OCI-LY1 (cell line): ENCODE measurements at regions not wholly inside any gene's neighbourhood (a gene's known extent, or its start where the extent isn't known, plus 50 kb on each side); places are given as distances from the start of the nearest gene placed in this dataset.

Experiments used
- H2AFZ ChIP-seq: fragments of 200-600 bp; sonication (generic), shearing (Covaris generic); 2 replicates; pipeline ENCODE4 v1.6.0; 2014; ENCODE audit warnings: antibody characterized with exemption, mild to moderate bottlenecking, low read length
- H3F3A ChIP-seq: fragments of 200-600 bp; sonication (generic), shearing (Covaris generic); 2 replicates; pipeline ENCODE4 v1.6.0; 2014; ENCODE audit warnings: mild to moderate bottlenecking, antibody characterized with exemption, low read length, moderate library complexity; ENCODE audit not compliant: insufficient read depth
- H3K27ac ChIP-seq: fragments of 200-600 bp; sonication (generic); 2 replicates; pipeline ENCODE4 v1.5.1; 2014; ENCODE audit warnings: low read length, mixed run types, mild to moderate bottlenecking, low read depth; ENCODE audit not compliant: poor library complexity, severe bottlenecking
- H3K27me3 ChIP-seq: fragments of 200-600 bp; sonication (generic); 2 replicates; pipeline ENCODE4 v1.6.0; 2014; ENCODE audit warnings: antibody characterized with exemption, mild to moderate bottlenecking, low read length, moderate library complexity; ENCODE audit not compliant: insufficient read depth
- H3K36me3 ChIP-seq: fragments of 200-600 bp; sonication (generic); 2 replicates; pipeline ENCODE4 v1.6.1; 2014; ENCODE audit warnings: mild to moderate bottlenecking, antibody characterized with exemption, low read length, moderate library complexity, mixed read lengths; ENCODE audit not compliant: insufficient read depth
- H3K4me1 ChIP-seq: fragments of 200-600 bp; sonication (generic); 2 replicates; pipeline ENCODE4 v1.5.1; 2014; ENCODE audit warnings: mild to moderate bottlenecking, low read length, moderate library complexity; ENCODE audit not compliant: insufficient read depth, severe bottlenecking
- H3K4me2 ChIP-seq: fragments of 200-600 bp; sonication (generic), shearing (Covaris generic); 2 replicates; pipeline ENCODE4 v1.6.1; 2014; ENCODE audit warnings: low read length
- H3K4me3 ChIP-seq: fragments of 200-600 bp; sonication (generic); 2 replicates; pipeline ENCODE4 v1.5.1; 2014; ENCODE audit warnings: low read length, low read depth, mild to moderate bottlenecking, mixed read lengths; ENCODE audit not compliant: poor library complexity, severe bottlenecking
- H3K79me2 ChIP-seq: fragments of 200-600 bp; shearing (Covaris generic); 2 replicates; pipeline ENCODE4 v1.6.1; 2016; ENCODE audit warnings: mixed run types, low read length, mixed read lengths; ENCODE audit not compliant: insufficient read depth
- H3K9ac ChIP-seq: fragments of 200-600 bp; sonication (generic), shearing (Covaris generic); 2 replicates; pipeline ENCODE4 v1.6.1; 2014; ENCODE audit warnings: mild to moderate bottlenecking, low read length, mixed read lengths
- H3K9me2 ChIP-seq: fragments of 200-600 bp; sonication (generic), shearing (Covaris generic); 2 replicates; pipeline ENCODE4 v1.6.1; 2014; ENCODE audit warnings: low read depth, mild to moderate bottlenecking, low read length, mixed read lengths
- H3K9me3 ChIP-seq: fragments of 200-600 bp; shearing (Covaris generic); 2 replicates; pipeline ENCODE4 v1.6.1; 2014; ENCODE audit warnings: low read length, mixed read lengths
- H4K20me1 ChIP-seq: fragments of 200-600 bp; sonication (generic), shearing (Covaris generic); 2 replicates; pipeline ENCODE4 v1.6.0; 2016; ENCODE audit warnings: mild to moderate bottlenecking, low read length; ENCODE audit not compliant: insufficient read depth
- EZH2 ChIP-seq: fragments of 200-600 bp; sonication (generic), shearing (Covaris generic); IDR thresholded peaks from 2 replicates; pipeline ENCODE4 v1.8.0; 2017; ENCODE audit warnings: borderline replicate concordance, mixed run types, mild to moderate bottlenecking, antibody characterized with exemption, low read length, moderate library complexity, mixed read lengths
- TF ChIP-seq, protein P1 (sequence below): fragments of 200-600 bp; sonication (generic), shearing (Covaris generic); IDR thresholded peaks from 2 replicates; pipeline ENCODE4 v1.5.1; 2017; ENCODE audit warnings: mild to moderate bottlenecking, antibody characterized with exemption, low read length, moderate library complexity, mixed read lengths

GRCh38 chr3:28136607-28137216, 104.7 kb upstream of the CMC1 start:
- H3K79me2 ChIP-seq, result no peaks in the 10 kb centered on the region
- H3F3A ChIP-seq, result no peaks in the 10 kb centered on the region
- H3K4me2 ChIP-seq, result no peak overlapping the region
- H3K9me3 ChIP-seq, result no peaks in the 10 kb centered on the region
- no peak overlapping the region for H3K27ac ChIP-seq
- H3K4me1 ChIP-seq, result no peaks in the 10 kb centered on the region
- no peak overlapping the region for H2AFZ ChIP-seq
- no peak for TF ChIP-seq EZH2
- TF ChIP-seq, protein P1, sequence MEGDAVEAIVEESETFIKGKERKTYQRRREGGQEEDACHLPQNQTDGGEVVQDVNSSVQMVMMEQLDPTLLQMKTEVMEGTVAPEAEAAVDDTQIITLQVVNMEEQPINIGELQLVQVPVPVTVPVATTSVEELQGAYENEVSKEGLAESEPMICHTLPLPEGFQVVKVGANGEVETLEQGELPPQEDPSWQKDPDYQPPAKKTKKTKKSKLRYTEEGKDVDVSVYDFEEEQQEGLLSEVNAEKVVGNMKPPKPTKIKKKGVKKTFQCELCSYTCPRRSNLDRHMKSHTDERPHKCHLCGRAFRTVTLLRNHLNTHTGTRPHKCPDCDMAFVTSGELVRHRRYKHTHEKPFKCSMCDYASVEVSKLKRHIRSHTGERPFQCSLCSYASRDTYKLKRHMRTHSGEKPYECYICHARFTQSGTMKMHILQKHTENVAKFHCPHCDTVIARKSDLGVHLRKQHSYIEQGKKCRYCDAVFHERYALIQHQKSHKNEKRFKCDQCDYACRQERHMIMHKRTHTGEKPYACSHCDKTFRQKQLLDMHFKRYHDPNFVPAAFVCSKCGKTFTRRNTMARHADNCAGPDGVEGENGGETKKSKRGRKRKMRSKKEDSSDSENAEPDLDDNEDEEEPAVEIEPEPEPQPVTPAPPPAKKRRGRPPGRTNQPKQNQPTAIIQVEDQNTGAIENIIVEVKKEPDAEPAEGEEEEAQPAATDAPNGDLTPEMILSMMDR, result no peak
- H3K36me3 ChIP-seq, result no peaks in the 10 kb centered on the region
- no peak overlapping the region for H3K9ac ChIP-seq
- H3K27me3 ChIP-seq, result no peaks in the 10 kb centered on the region
- no peaks in the 10 kb centered on the region for H4K20me1 ChIP-seq
- no peak overlapping the region for H3K4me3 ChIP-seq
- H3K9me2 ChIP-seq, result no peaks in the 10 kb centered on the region

DNA sequence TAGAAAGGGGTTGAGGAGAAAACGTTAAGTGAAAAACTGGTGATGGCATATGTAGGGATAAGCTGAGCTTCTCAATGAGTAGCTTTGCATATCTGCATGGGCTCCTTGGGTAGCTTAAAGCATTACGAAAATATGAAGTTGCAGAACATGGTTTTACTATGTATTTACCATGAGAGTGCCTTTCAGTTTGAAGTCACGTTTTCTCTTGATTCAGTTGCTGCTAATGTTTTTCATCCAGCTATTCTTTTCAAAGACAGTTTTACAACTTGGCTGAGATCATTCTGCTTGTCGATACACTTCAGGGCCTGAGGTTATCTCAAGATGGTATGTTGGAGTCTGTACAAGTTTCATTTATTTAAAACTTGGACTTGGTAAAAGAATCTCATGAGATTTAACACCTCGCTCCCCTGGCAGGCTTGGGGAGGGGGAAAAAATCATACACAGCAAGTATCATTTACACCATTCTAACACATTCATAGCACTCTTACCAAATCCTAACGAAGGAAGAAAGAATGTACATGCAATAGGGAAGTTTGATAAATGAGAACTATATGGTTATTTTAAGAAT, 103.3 kb upstream of the CMC1 start:
- no peaks in the 10 kb centered on the region for H3K27me3 ChIP-seq
- H3K4me3 ChIP-seq, result no peak overlapping the region
- no peak overlapping the region for H3K4me2 ChIP-seq
- H3K4me1 ChIP-seq, result no peaks in the 10 kb centered on the region
- no peak overlapping the region for H2AFZ ChIP-seq
- no peaks in the 10 kb centered on the region for H4K20me1 ChIP-seq
- H3K9ac ChIP-seq, result no peak overlapping the region
- no peaks in the 10 kb centered on the region for H3F3A ChIP-seq
- no peaks in the 10 kb centered on the region for H3K9me2 ChIP-seq
- H3K9me3 ChIP-seq, result no peaks in the 10 kb centered on the region
- H3K79me2 ChIP-seq, result no peaks in the 10 kb centered on the region
- no peak overlapping the region for H3K27ac ChIP-seq
- no peaks in the 10 kb centered on the region for H3K36me3 ChIP-seq
- TF ChIP-seq, protein P1, result no peak
- no peak for TF ChIP-seq EZH2

- Histone ChIP-seq H3K36me3 (no peaks in the 10 kb centered on the region), H3K79me2 (no peaks in the 10 kb centered on the region), H3K9ac (no peak overlapping the region), H3F3A (no peaks in the 10 kb centered on the region), H3K4me3 (no peak overlapping the region), H3K9me2 (no peaks in the 10 kb centered on the region), H3K4me2 (no peak overlapping the region), H2AFZ (no peak overlapping the region), H3K27me3 (no peaks in the 10 kb centered on the region), H3K9me3 (no peaks in the 10 kb centered on the region), H3K27ac (no peak overlapping the region), H3K4me1 (no peaks in the 10 kb centered on the region), H4K20me1 (no peaks in the 10 kb centered on the region)
- no peak for TF ChIP-seq EZH2
- TF ChIP-seq, protein P1, result no peak
These were observed 102.1 kb upstream of the CMC1 start for GRCh38 chr3:28139288-28139687.
